ENCODE measurements at regions not wholly inside any gene's neighbourhood (a gene's known extent, or its start where the extent isn't known, plus 50 kb on each side); places are given as distances from the start of the nearest gene placed in this dataset.

GRCh38 chrX:150303386-150304097 lies 59.6 kb upstream of the MAMLD1 start:
- TF ChIP-seq, protein P1, sequence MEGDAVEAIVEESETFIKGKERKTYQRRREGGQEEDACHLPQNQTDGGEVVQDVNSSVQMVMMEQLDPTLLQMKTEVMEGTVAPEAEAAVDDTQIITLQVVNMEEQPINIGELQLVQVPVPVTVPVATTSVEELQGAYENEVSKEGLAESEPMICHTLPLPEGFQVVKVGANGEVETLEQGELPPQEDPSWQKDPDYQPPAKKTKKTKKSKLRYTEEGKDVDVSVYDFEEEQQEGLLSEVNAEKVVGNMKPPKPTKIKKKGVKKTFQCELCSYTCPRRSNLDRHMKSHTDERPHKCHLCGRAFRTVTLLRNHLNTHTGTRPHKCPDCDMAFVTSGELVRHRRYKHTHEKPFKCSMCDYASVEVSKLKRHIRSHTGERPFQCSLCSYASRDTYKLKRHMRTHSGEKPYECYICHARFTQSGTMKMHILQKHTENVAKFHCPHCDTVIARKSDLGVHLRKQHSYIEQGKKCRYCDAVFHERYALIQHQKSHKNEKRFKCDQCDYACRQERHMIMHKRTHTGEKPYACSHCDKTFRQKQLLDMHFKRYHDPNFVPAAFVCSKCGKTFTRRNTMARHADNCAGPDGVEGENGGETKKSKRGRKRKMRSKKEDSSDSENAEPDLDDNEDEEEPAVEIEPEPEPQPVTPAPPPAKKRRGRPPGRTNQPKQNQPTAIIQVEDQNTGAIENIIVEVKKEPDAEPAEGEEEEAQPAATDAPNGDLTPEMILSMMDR (conservative IDR thresholded peaks at IDR 0.05) = no peak
- TF ChIP-seq ZFX (IDR thresholded peaks at IDR 0.05) = no peak

Measured in C4-2B (cell line).